HepG2 (cell line): ENCODE measurements at regions not wholly inside any gene's neighbourhood (a gene's known extent, or its start where the extent isn't known, plus 50 kb on each side); places are given as distances from the start of the nearest gene placed in this dataset.

Source experiments
- CTCF ChIP-seq: sonication (generic); formaldehyde crosslinking; IDR thresholded peaks from 2 replicates; pipeline ENCODE4 v1.5.0; 2020; ENCODE audit warnings: mild to moderate bottlenecking, missing genetic modification reagents, moderate library complexity
- FOXK2 ChIP-seq: fragments of 450-650 bp; IDR thresholded peaks from 2 replicates; pipeline ENCODE4 v1.6.1; 2016

GRCh38 chr16:35201151-35201550, 1741.7 kb downstream of the TP53TG3F start:
- TF ChIP-seq CTCF (CRISPR knock-in tag): no peak
- TF ChIP-seq FOXK2: no peak
